Omental fat pad (tissue), 3 donors: ENCODE measurements at regions not wholly inside any gene's neighbourhood (a gene's known extent, or its start where the extent isn't known, plus 50 kb on each side); places are given as distances from the start of the nearest gene placed in this dataset.

Experiments
- ATAC-seq: fragments of 150-250 bp; one replicate; pipeline ENCODE4 v1.9.1; 2016; ENCODE audit warnings: mild to moderate bottlenecking, moderate library complexity; ENCODE audit not compliant: low FRiP score
- DNase-seq: peaks from one replicate; pipeline ENCODE4 v3.0.0-alpha.2; 2019; ENCODE audit warnings: low spot score
- CTCF ChIP-seq, 3 donors: fragments of 450-650 bp; IDR thresholded peaks; one replicate each; pipeline ENCODE4 v1.5.1; 2016 to 2017; ENCODE audit warnings: antibody characterized with exemption in 3 of 3, mild to moderate bottlenecking in 3 of 3, moderate library complexity in 2 of 3

DNA sequence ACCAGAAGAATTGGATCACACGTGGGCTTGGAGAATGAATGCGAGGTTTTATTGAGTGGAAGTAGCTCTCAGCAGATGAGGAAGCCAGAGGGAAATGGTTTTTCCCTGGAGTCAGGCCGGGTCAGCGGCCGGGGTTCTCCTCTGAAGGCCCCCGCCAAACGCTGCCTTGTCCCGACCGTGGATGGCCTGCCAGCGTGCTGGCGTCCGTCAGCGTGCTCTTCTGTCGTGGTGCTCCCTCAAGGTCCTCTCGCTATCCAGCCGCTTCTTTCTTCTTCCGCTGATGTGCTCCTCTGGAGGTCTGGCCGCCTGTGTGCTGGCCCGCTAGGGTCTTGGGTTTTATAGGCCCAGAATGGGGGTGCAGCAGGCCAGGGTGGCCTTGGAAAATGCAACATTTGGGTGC, 632.2 kb downstream of the TRAM1L1 start:
- TF ChIP-seq CTCF (IDR thresholded peaks at IDR 0.05) = no peak
- ATAC-seq = no peak
- DNase-seq = no peak

DNA sequence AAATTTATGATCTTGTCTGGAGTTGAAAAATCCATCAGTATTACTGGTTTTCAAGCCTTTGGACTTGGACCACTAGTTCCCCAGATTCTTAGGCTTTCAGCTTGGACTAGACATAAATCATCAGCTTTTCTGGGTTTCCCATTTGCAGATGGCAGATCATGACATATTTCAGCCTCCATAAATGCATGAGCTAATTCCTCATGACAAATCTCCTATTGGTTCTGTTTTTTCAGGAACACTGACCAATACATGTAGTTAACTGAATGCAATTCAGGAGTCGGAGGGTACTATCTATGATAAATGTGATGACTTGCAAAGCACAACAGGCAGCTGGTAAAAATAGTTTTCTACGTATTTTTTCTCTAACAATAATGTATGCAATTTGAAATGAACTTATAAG, 635.6 kb downstream of the TRAM1L1 start:
- TF ChIP-seq CTCF (IDR thresholded peaks at IDR 0.05) = no peak
- ATAC-seq (no peak), DNase-seq (no peak)

GRCh38 chr4:116444117-116444516, 641.3 kb downstream of the TRAM1L1 start:
- no peak for ATAC-seq
- DNase-seq = no peak

DNA sequence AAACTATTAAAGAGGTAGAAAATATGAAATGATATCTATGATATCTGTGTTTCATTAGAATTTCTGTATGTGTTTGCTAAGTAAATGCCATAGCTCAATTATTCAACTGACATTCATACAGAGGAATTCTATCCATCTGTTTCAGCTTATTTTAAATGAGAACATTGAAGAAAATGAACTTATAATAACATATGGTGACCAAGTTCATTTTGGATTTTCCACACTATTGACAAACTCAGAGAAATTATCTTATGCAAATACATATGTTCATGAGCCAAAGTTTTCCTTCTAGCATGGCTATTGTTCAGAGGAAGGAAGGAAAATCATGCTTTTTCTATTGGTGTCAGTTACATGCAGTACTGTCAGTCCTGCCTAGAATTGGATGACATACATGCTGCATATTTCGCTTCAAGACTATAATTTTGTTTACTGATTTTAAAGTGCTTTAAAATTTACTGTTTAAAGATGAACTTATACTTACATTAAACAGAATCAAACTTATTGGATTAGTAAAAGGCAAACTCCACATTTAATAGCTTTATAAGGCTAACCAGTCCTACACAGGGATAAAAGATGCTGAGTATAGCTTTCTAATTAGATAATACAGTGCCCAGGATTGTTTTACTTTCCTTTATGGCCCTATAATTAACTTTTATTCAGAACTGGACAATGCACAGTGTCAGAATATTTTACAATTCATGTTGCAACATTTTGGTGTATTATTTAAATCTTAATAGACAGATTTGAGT, 646.2 kb downstream of the TRAM1L1 start:
- TF ChIP-seq CTCF (IDR thresholded peaks at IDR 0.05) = no peak
- DNase-seq (no peak), ATAC-seq (no peak)

More at GRCh38 chr4:116444117-116444516, 641.3 kb downstream of the TRAM1L1 start:
- no peak for TF ChIP-seq CTCF (IDR thresholded peaks at IDR 0.05)

DNA sequence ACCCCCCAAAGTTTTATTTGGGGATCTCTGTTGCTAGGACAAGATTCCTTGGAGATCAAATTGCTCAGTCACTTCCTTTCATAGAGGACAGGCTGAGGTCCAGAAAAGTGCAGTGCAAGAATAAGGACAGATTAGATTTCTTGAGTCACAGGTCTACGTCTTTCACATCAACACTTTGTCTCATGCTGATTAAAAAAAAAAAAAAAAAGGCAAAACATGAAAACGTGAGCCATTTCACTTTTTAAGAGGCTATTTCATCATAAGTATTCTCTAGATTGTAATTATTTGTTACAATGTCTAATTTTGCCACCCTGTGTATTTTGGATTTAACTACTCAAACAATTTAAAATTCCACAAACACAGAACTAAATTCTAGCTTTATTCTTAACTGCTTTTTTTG, 647.0 kb downstream of the TRAM1L1 start:
- DNase-seq (no peak), ATAC-seq (no peak)
- no peak for TF ChIP-seq CTCF (IDR thresholded peaks at IDR 0.05)

- no peak for TF ChIP-seq CTCF (IDR thresholded peaks at IDR 0.05)
- DNase-seq = no peak
- no peak for ATAC-seq
Measured at GRCh38 chr4:116427666-116428065, 657.7 kb downstream of the TRAM1L1 start.

- DNase-seq (no peak), ATAC-seq (no peak)
- TF ChIP-seq CTCF (IDR thresholded peaks at IDR 0.05) = no peak
Measured at GRCh38 chr4:116413222-116413621, 672.2 kb downstream of the TRAM1L1 start.
